SK-N-SH (cell line): ENCODE measurements at regions not wholly inside any gene's neighbourhood (a gene's known extent, or its start where the extent isn't known, plus 50 kb on each side); places are given as distances from the start of the nearest gene placed in this dataset.

Experiments used
- CTCF ChIA-PET: fragments of 300-600, 350-600 bp; formaldehyde crosslinking; extraction: SDS; loops from one replicate; lab custom pipeline; 2021; lab: Yijun Ruan, JAX
- POLR2A ChIA-PET: fragments of 350-600 bp; sonication (Branson Sonifier 250); formaldehyde crosslinking; extraction: SDS; loops from one replicate; lab custom pipeline; 2020; ENCODE audit warnings: antibody characterized with exemption, inconsistent platforms; lab: Yijun Ruan, JAX
- DNase-seq: peaks from one replicate; pipeline ENCODE4 v3.0.0; 2012
- H2AFZ ChIP-seq: fragments of 200-600 bp; sonication (generic); 2 replicates; pipeline ENCODE4 v1.8.1; 2016; ENCODE audit warnings: antibody characterized with exemption, mild to moderate bottlenecking, low read depth
- H3F3A ChIP-seq: fragments of 200-600 bp; sonication (generic); replicated peaks from 2 replicates; pipeline ENCODE3; 2016; ENCODE audit warnings: antibody characterized with exemption, mild to moderate bottlenecking; ENCODE audit not compliant: insufficient read depth
- H3K27ac ChIP-seq, 2 experiments: fragments of 200-500 bp in 1 of 2; fragments of 200-600 bp in 1 of 2; sonication (Bioruptor generic) in 1 of 2; sonication (generic), shearing (Covaris generic) in 1 of 2; 2 replicates each; pipeline versions ENCODE4 v1.5.1 to v1.6.1; 2014 to 2016; ENCODE audit warnings: low read depth in 2 of 2, inconsistent platforms in 1 of 2, low read length in 1 of 2, mild to moderate bottlenecking in 1 of 2, mixed read lengths in 1 of 2
- H3K27me3 ChIP-seq: fragments of 200-600 bp; sonication (generic), shearing (Covaris generic); 2 replicates; pipeline ENCODE4 v1.6.1; 2016; ENCODE audit warnings: mixed run types; ENCODE audit not compliant: insufficient read depth
- H3K36me3 ChIP-seq, 2 experiments: fragments of 200-500 bp in 1 of 2; fragments of 200-600 bp in 1 of 2; sonication (Bioruptor generic) in 1 of 2; sonication (generic) in 1 of 2; replicated peaks in 1 of 2; 2 replicates each; pipeline versions ENCODE3 to v1.5.1; 2014 to 2016; ENCODE audit warnings: low read length in 1 of 2, mild to moderate bottlenecking in 1 of 2; ENCODE audit not compliant: insufficient read depth in 2 of 2, control insufficient read depth in 1 of 2
- H3K4me1 ChIP-seq, 2 experiments: fragments of 200-500 bp in 1 of 2; fragments of 200-600 bp in 1 of 2; sonication (Bioruptor generic) in 1 of 2; sonication (generic), shearing (Covaris generic) in 1 of 2; 2 replicates each; pipeline versions ENCODE4 v1.5.1 to v1.6.1; 2014 to 2016; ENCODE audit warnings: low read depth in 1 of 2, low read length in 1 of 2, mixed run types in 1 of 2; ENCODE audit not compliant: insufficient read depth in 2 of 2, control insufficient read depth in 1 of 2
- H3K4me2 ChIP-seq: fragments of 200-600 bp; sonication (generic), shearing (Covaris generic); 2 replicates; pipeline ENCODE4 v1.6.1; 2017; ENCODE audit warnings: mixed run types
- H3K4me3 ChIP-seq, 2 experiments: fragments of 200-500 bp in 1 of 2; fragments of 200-600 bp in 1 of 2; sonication (Bioruptor generic) in 1 of 2; sonication (generic), shearing (Covaris generic) in 1 of 2; 2 replicates each; pipeline versions ENCODE4 v1.5.1 to v1.8.1; 2014 to 2016; ENCODE audit warnings: low read depth in 2 of 2, inconsistent platforms in 1 of 2, low read length in 1 of 2, mild to moderate bottlenecking in 1 of 2, mixed read lengths in 1 of 2, moderate library complexity in 1 of 2
- H3K79me2 ChIP-seq: fragments of 200-600 bp; sonication (generic); 2 replicates; pipeline ENCODE4 v1.8.1; 2017; ENCODE audit warnings: mild to moderate bottlenecking; ENCODE audit not compliant: insufficient read depth
- H3K9ac ChIP-seq: fragments of 200-600 bp; sonication (generic); 2 replicates; pipeline ENCODE4 v1.6.1; 2017; ENCODE audit warnings: mixed run types
- H3K9me2 ChIP-seq: fragments of 200-600 bp; sonication (generic); 2 replicates; pipeline ENCODE4 v1.6.1; 2017; ENCODE audit warnings: mixed run types
- H3K9me3 ChIP-seq: fragments of 200-600 bp; sonication (generic); 2 replicates; pipeline ENCODE4 v1.6.1; 2017; ENCODE audit warnings: mixed run types, mild to moderate bottlenecking, moderate library complexity
- H4K20me1 ChIP-seq: fragments of 200-600 bp; sonication (generic); 2 replicates; pipeline ENCODE4 v1.6.1; 2017; ENCODE audit warnings: mild to moderate bottlenecking, mixed run types; ENCODE audit not compliant: insufficient read depth
- CHD2 ChIP-seq: fragments of 150-350 bp; IDR thresholded peaks from 2 replicates; pipeline ENCODE4 v1.6.1; 2018; ENCODE audit warnings: low read length; ENCODE audit not compliant: partially characterized antibody
- CTCF ChIP-seq: fragments of 200-600 bp; sonication (generic); IDR thresholded peaks from 2 replicates; pipeline ENCODE4 v1.6.1; 2017; ENCODE audit warnings: antibody characterized with exemption, mild to moderate bottlenecking, moderate library complexity
- EP300 ChIP-seq, 2 experiments: IDR thresholded peaks; 2 replicates each; pipeline versions ENCODE4 v1.4.0 to v1.6.1; 2012; ENCODE audit warnings: borderline replicate concordance in 1 of 2, low read depth in 1 of 2, low read length in 1 of 2
- EZH2phosphoT487 ChIP-seq: fragments of 200-600 bp; sonication (generic); IDR thresholded peaks from 2 replicates; pipeline ENCODE4 v1.6.1; 2017; ENCODE audit warnings: low read depth, mixed run types, mild to moderate bottlenecking, antibody characterized with exemption, moderate library complexity, borderline replicate concordance
- FOSL2 ChIP-seq: IDR thresholded peaks from 2 replicates; pipeline ENCODE4 v1.4.0; 2012; ENCODE audit warnings: low read depth, mild to moderate bottlenecking, moderate library complexity, borderline replicate concordance
- FOXJ3 ChIP-seq: sonication (generic); formaldehyde crosslinking; IDR thresholded peaks from 2 replicates; pipeline ENCODE4 v1.5.1; 2020; ENCODE audit warnings: mild to moderate bottlenecking, missing genetic modification reagents
- FOXM1 ChIP-seq: IDR thresholded peaks from 2 replicates; pipeline ENCODE4 v1.4.0; 2012; ENCODE audit warnings: low read depth, mild to moderate bottlenecking
- IRF3 ChIP-seq: fragments of 150-350 bp; IDR thresholded peaks from 2 replicates; pipeline ENCODE4 v1.6.1; 2016; ENCODE audit warnings: mild to moderate bottlenecking, low read depth, low read length
- MXI1 ChIP-seq: IDR thresholded peaks from 2 replicates; pipeline ENCODE4 v1.6.1; 2012; ENCODE audit warnings: mild to moderate bottlenecking, low read depth, low read length, improper control_type of control experiment
- NFIC ChIP-seq: IDR thresholded peaks from 2 replicates; pipeline ENCODE4 v1.4.0; 2012; ENCODE audit warnings: borderline replicate concordance
- RCOR1 ChIP-seq: fragments of 150-350 bp; IDR thresholded peaks from 2 replicates; pipeline ENCODE4 v1.6.1; 2017; ENCODE audit warnings: antibody characterized with exemption, low read length
- REST ChIP-seq: IDR thresholded peaks from 2 replicates; pipeline ENCODE4 v1.6.1; 2012; ENCODE audit warnings: mild to moderate bottlenecking, low read depth, low read length, moderate library complexity
- RXRA ChIP-seq: IDR thresholded peaks from 2 replicates; pipeline ENCODE4 v1.4.0; 2012; ENCODE audit warnings: low read depth, mild to moderate bottlenecking, borderline replicate concordance
- TAF1 ChIP-seq: IDR thresholded peaks from 2 replicates; pipeline ENCODE4 v1.6.1; 2012; ENCODE audit warnings: low read depth, mild to moderate bottlenecking, low read length, moderate library complexity, borderline replicate concordance
- TCF12 ChIP-seq: IDR thresholded peaks from 2 replicates; pipeline ENCODE4 v1.4.0; 2012
- TEAD4 ChIP-seq: IDR thresholded peaks from 2 replicates; pipeline ENCODE4 v1.4.0; 2012; ENCODE audit warnings: mild to moderate bottlenecking, borderline replicate concordance; ENCODE audit not compliant: insufficient read depth
- USF2 ChIP-seq: fragments of 150-350 bp; IDR thresholded peaks from 2 replicates; pipeline ENCODE4 v1.6.1; 2017; ENCODE audit warnings: antibody characterized with exemption, low read length, low read depth, borderline replicate concordance
- WGBS: methylation state at CpG from one replicate; pipeline ENCODE4 v1.1.6; 2017; ENCODE audit warnings: low lambda C conversion rate; 5-methylcytosine and 5-hydroxymethylcytosine counted together

- TF ChIP-seq REST (no peak), EZH2phosphoT487 (no peak), RXRA (no peak), FOXJ3 (CRISPR knock-in tag) (no peak), CTCF (no peak), RCOR1 (no peak), USF2 (no peak), FOXM1 (no peak), CHD2 (no peak)
Observed at GRCh38 chr13:104376588-104376987, 1310.4 kb upstream of the SLC10A2 start (continued).

- no peaks in the 10 kb centered on the region for H3K79me2 ChIP-seq
- POLR2A ChIA-PET = no interaction called here
- H3K36me3 ChIP-seq = no peaks in the 10 kb centered on the region
- H3K9me2 ChIP-seq = no peaks in the 10 kb centered on the region
- H3K4me3 ChIP-seq = no peak overlapping the region
- H4K20me1 ChIP-seq = no peaks in the 10 kb centered on the region
- no peaks in the 10 kb centered on the region for H3F3A ChIP-seq
- H3K4me2 ChIP-seq = no peak overlapping the region
- H3K27me3 ChIP-seq = no peaks in the 10 kb centered on the region
- H3K9me3 ChIP-seq = no peaks in the 10 kb centered on the region
- H3K27ac ChIP-seq = no peak overlapping the region
- no peak overlapping the region for H2AFZ ChIP-seq
- H3K9ac ChIP-seq = no peak overlapping the region
- no peaks in the 10 kb centered on the region; a peak in 2 of 4 replicates for H3K4me1 ChIP-seq
- CTCF ChIA-PET = no interaction called here
- TF ChIP-seq TEAD4 (no peak), FOSL2 (no peak), REST (no peak), TAF1 (no peak), IRF3 (no peak), TCF12 (no peak), FOXM1 (no peak), FOXJ3 (CRISPR knock-in tag) (no peak), MXI1 (no peak), EP300 (IDR thresholded peaks at IDR 0.05; ENCODE audit: borderline replicate concordance in 1 of 2, low read depth in 1 of 2, low read length in 1 of 2) (no peak), NFIC (no peak), CTCF (no peak)
- TF ChIP-seq, all 33 proteins: peak for 0
- 43% methylated on average over 1 of the region's 1 CpG for WGBS
- DNase-seq = no peak
Observed at GRCh38 chr13:104375614-104376013, 1309.4 kb upstream of the SLC10A2 start.
